ENCODE measurements at regions not wholly inside any gene's neighbourhood (a gene's known extent, or its start where the extent isn't known, plus 50 kb on each side); places are given as distances from the start of the nearest gene placed in this dataset.

- Histone ChIP-seq H3K9me2 (replicated peaks; ENCODE audit: insufficient read depth) (no peaks in the 10 kb centered on the region), H4K20me1 (ENCODE audit: insufficient read depth, poor library complexity, severe bottlenecking) (no peaks in the 10 kb centered on the region), H3K27ac (no peak overlapping the region), H2AFZ (no peak overlapping the region), H3K4me3 (no peak overlapping the region), H3K9me3 (ENCODE audit: low read depth) (no peaks in the 10 kb centered on the region), H3K27me3 (no peaks in the 10 kb centered on the region), H3K79me2 (no peaks in the 10 kb centered on the region), H3K4me1 (ENCODE audit: insufficient read depth) (no peaks in the 10 kb centered on the region), H3K4me2 (no peak overlapping the region), H3K36me3 (replicated peaks; ENCODE audit: insufficient read depth, low read depth) (no peaks in the 10 kb centered on the region)
- WGBS (ENCODE audit: low lambda C conversion rate, missing lambda C conversion rate): 76% methylated on average over 5 of the region's 5 CpGs
- no peak for TF ChIP-seq EZH2phosphoT487 (IDR thresholded peaks at IDR 0.05; ENCODE audit: low read depth, severe bottlenecking, unreplicated experiment)
- TF ChIP-seq EZH2 (IDR thresholded peaks at IDR 0.05; ENCODE audit: borderline replicate concordance): no peak
- no peak for TF ChIP-seq CTCF (IDR thresholded peaks at IDR 0.05; ENCODE audit: poor library complexity)
- no peak for DNase-seq (ENCODE audit: low spot score)
These were observed 217.6 kb upstream of the SPRED2 start for GRCh38 chr2:65649811-65650589.

DNA sequence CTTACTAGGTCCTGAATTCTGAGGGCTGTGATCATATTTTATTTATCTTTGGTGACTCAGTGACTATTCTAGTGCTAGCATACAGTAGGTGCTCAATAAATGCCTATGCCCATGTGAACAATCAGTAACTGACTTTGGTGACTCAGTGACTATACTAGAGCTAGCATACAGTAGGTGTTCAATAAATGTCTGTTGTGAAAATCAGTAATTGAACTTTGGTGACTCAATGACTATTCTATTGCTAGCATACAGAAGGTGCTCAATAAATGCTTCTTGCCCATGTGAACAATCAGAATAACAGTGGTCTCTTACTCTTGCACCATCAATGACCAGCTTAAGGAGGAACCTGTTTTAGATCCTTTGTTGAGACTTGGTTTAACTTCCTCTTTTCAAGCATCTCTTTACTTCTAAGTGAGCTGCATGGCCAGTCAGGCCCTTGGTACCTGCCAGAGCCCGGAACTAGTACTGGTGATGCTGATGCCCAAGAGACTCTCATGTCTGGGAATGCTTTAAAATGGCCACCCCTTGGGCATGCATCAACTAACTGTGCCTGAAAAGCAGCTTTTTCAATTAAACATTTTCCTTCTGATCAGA lies 214.9 kb upstream of the SPRED2 start:
- no peaks in the 10 kb centered on the region for H4K20me1 ChIP-seq (ENCODE audit: insufficient read depth, poor library complexity, severe bottlenecking)
- H3K4me2 ChIP-seq: no peak overlapping the region
- TF ChIP-seq EZH2 (IDR thresholded peaks at IDR 0.05; ENCODE audit: borderline replicate concordance) (no peak), CTCF (IDR thresholded peaks at IDR 0.05; ENCODE audit: poor library complexity) (no peak), EZH2phosphoT487 (IDR thresholded peaks at IDR 0.05; ENCODE audit: low read depth, severe bottlenecking, unreplicated experiment) (no peak)
- no peaks in the 10 kb centered on the region for H3K4me1 ChIP-seq (ENCODE audit: insufficient read depth)
- H3K79me2 ChIP-seq: no peaks in the 10 kb centered on the region
- H3K27ac ChIP-seq: no peak overlapping the region
- no peaks in the 10 kb centered on the region for H3K36me3 ChIP-seq (replicated peaks; ENCODE audit: insufficient read depth, low read depth)
- WGBS (ENCODE audit: low lambda C conversion rate, missing lambda C conversion rate): 96% methylated on average over 1 of the region's 1 CpG
- DNase-seq (ENCODE audit: low spot score): no peak
- no peak overlapping the region for H3K4me3 ChIP-seq
- H3K9me3 ChIP-seq (ENCODE audit: low read depth): no peaks in the 10 kb centered on the region
- no peaks in the 10 kb centered on the region for H3K9me2 ChIP-seq (replicated peaks; ENCODE audit: insufficient read depth)
- H2AFZ ChIP-seq: no peak overlapping the region
- no peaks in the 10 kb centered on the region for H3K27me3 ChIP-seq

DNA sequence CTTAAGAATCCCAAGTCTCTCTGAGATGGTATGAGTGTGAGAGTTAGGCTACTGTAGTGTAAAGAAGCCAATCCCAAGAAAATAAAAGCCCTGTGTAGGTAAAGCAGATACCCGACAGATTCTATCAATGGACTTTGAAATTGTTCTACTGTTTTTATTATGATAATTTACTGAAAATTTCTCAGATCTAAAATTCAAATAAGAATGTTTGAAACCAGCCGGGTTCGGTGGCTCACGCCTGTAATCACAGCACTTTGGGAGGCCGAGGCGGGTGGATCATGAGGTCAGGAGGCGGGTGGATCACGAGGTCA lies 208.3 kb upstream of the SPRED2 start:
- no peak for DNase-seq (ENCODE audit: low spot score)
- no peak for TF ChIP-seq CTCF (IDR thresholded peaks at IDR 0.05; ENCODE audit: poor library complexity)
- TF ChIP-seq EZH2phosphoT487 (IDR thresholded peaks at IDR 0.05; ENCODE audit: low read depth, severe bottlenecking, unreplicated experiment): no peak
- no peak for TF ChIP-seq EZH2 (IDR thresholded peaks at IDR 0.05; ENCODE audit: borderline replicate concordance)
- H3K9me2 ChIP-seq (replicated peaks; ENCODE audit: insufficient read depth): no peaks in the 10 kb centered on the region
- H3K4me1 ChIP-seq (ENCODE audit: insufficient read depth): peaks cover 8% of the 10 kb centered on the region
- no peaks in the 10 kb centered on the region for H3K27me3 ChIP-seq
- no peak overlapping the region for H3K4me3 ChIP-seq
- H3K9me3 ChIP-seq (ENCODE audit: low read depth): no peaks in the 10 kb centered on the region
- H3K79me2 ChIP-seq: no peaks in the 10 kb centered on the region
- H3K4me2 ChIP-seq: no peak overlapping the region
- no peaks in the 10 kb centered on the region for H4K20me1 ChIP-seq (ENCODE audit: insufficient read depth, poor library complexity, severe bottlenecking)
- H2AFZ ChIP-seq: no peak overlapping the region
- H3K36me3 ChIP-seq (replicated peaks; ENCODE audit: insufficient read depth, low read depth): no peaks in the 10 kb centered on the region
- WGBS (ENCODE audit: low lambda C conversion rate, missing lambda C conversion rate): 84% methylated on average over 8 of the region's 8 CpGs
- H3K27ac ChIP-seq: no peak overlapping the region
